HepG2 (cell line): ENCODE measurements at regions not wholly inside any gene's neighbourhood (a gene's known extent, or its start where the extent isn't known, plus 50 kb on each side); places are given as distances from the start of the nearest gene placed in this dataset.

Experiments
- ATAC-seq: fragments of 200-7000 bp; cut with Tn5 transposase; 3 replicates; pipeline ENCODE4 v1.9.1; 2020; ENCODE audit warnings: mild to moderate bottlenecking, moderate library complexity
- BruUV-seq: library from RNA; stranded (reverse); fragments of 400-500 nt; replicated peaks from 2 replicates; lab custom pipeline; 2021; lab: Mats Ljungman, UMichigan
- CTCF ChIA-PET: fragments of 300-600 bp; formaldehyde crosslinking; extraction: SDS; loops from one replicate; lab custom pipeline; 2021; ENCODE audit warnings: low total read pairs, inconsistent platforms, low intra/inter-chr PET ratio; lab: Yijun Ruan, JAX
- POLR2A ChIA-PET: fragments of 350-600 bp; sonication (Branson Sonifier 250); formaldehyde crosslinking; loops from one replicate; lab custom pipeline; 2020; ENCODE audit warnings: antibody characterized with exemption, inconsistent platforms; lab: Yijun Ruan, JAX
- DNase-seq: peaks from one replicate; pipeline ENCODE4 v3.0.0-alpha.2; 2015; ENCODE audit warnings: low spot score
- FAIRE-seq: peaks from 3 replicates; lab custom pipeline; 2011; peaks lifted over from hg19 to GRCh38; lab: Jason Lieb, UNC
- H2AFZ ChIP-seq: one replicate; pipeline ENCODE4 v1.6.1; 2011; ENCODE audit warnings: low read length, inconsistent platforms
- H3K27ac ChIP-seq: fragments of 300-600 bp; 3 replicates; pipeline ENCODE4 v1.8.0; 2011; ENCODE audit warnings: mixed run types, mild to moderate bottlenecking, mixed read lengths, low read length, inconsistent platforms; ENCODE audit not compliant: insufficient read depth; ENCODE audit errors: extremely low read length
- H3K27me3 ChIP-seq, 2 experiments: fragments of 200-600 bp in 1 of 2; 2 replicates in 1 of 2; 3 replicates in 1 of 2; pipeline versions ENCODE4 v1.6.0 to v1.8.0; 2011; ENCODE audit warnings: low read length in 2 of 2, mild to moderate bottlenecking in 2 of 2, moderate library complexity in 2 of 2, inconsistent platforms in 1 of 2; ENCODE audit not compliant: insufficient read depth in 2 of 2, control insufficient read depth in 1 of 2
- H3K36me3 ChIP-seq, 2 experiments: fragments of 200-600 bp in 1 of 2; replicated peaks in 1 of 2; 2 replicates in 1 of 2; 3 replicates in 1 of 2; pipeline versions ENCODE4 v1.5.1 to v1.8.0; 2011; ENCODE audit warnings: low read length in 2 of 2, inconsistent platforms in 1 of 2; ENCODE audit not compliant: insufficient read depth in 2 of 2, control insufficient read depth in 1 of 2
- H3K4me1 ChIP-seq: 2 replicates; pipeline ENCODE4 v1.5.1; 2012; ENCODE audit warnings: low read length, inconsistent platforms; ENCODE audit not compliant: insufficient read depth
- H3K4me2 ChIP-seq: 2 replicates; pipeline ENCODE4 v1.6.0; 2011; ENCODE audit warnings: low read depth, low read length, inconsistent platforms
- H3K4me3 ChIP-seq, 3 experiments: fragments of 200-600 bp in 1 of 3; sonication (generic), shearing (Covaris generic) in 1 of 3; replicated peaks in 1 of 3; 2 replicates each; pipeline ENCODE4 v1.5.1; 2011 to 2016; ENCODE audit warnings: low read length in 3 of 3, inconsistent platforms in 2 of 3, low read depth in 2 of 3, mild to moderate bottlenecking in 2 of 3, control low read depth in 1 of 3, mixed read lengths in 1 of 3; ENCODE audit not compliant: insufficient read depth in 1 of 3
- H3K79me2 ChIP-seq: one replicate; pipeline ENCODE4 v1.6.1; 2011; ENCODE audit warnings: low read length, inconsistent platforms; ENCODE audit not compliant: insufficient read depth
- H3K9ac ChIP-seq: 2 replicates; pipeline ENCODE4 v1.6.0; 2011; ENCODE audit warnings: mild to moderate bottlenecking, low read depth, low read length, inconsistent platforms; ENCODE audit not compliant: insufficient read depth
- H3K9me3 ChIP-seq: 2 replicates; pipeline ENCODE4 v1.5.1; 2012; ENCODE audit warnings: mild to moderate bottlenecking, low read length
- H4K20me1 ChIP-seq: 2 replicates; pipeline ENCODE4 v1.6.0; 2011; ENCODE audit warnings: inconsistent platforms, mild to moderate bottlenecking, low read length, moderate library complexity; ENCODE audit not compliant: insufficient read depth
- ARNT ChIP-seq: fragments of 450-650 bp; IDR thresholded peaks from 2 replicates; pipeline ENCODE4 v1.6.1; 2017
- KLF11 ChIP-seq: IDR thresholded peaks from 2 replicates; pipeline ENCODE4 v1.6.1; 2016; ENCODE audit warnings: missing compliant biosample characterization
- MAFK ChIP-seq, 2 experiments: IDR thresholded peaks in 1 of 2; conservative IDR thresholded peaks in 1 of 2; 2 replicates each; pipeline ENCODE4 v1.6.1; 2011; ENCODE audit warnings: improper control_type of control experiment in 2 of 2, low read length in 2 of 2
- NR1H2 ChIP-seq: sonication (generic); formaldehyde crosslinking; IDR thresholded peaks from 2 replicates; pipeline ENCODE4 v1.8.1; 2022; ENCODE audit warnings: low read depth, missing genetic modification reagents, borderline replicate concordance
- TBL1XR1 ChIP-seq: fragments of 150-350 bp; IDR thresholded peaks from 2 replicates; pipeline ENCODE4 v1.6.1; 2014; ENCODE audit warnings: borderline replicate concordance, low read length; ENCODE audit not compliant: partially characterized antibody
- TMF1 ChIP-seq: sonication (generic); formaldehyde crosslinking; IDR thresholded peaks from 2 replicates; pipeline ENCODE4 v1.8.1; 2022; ENCODE audit warnings: low read depth, missing genetic modification reagents
- ZFP36 ChIP-seq: fragments of 150-350 bp; IDR thresholded peaks from 2 replicates; pipeline ENCODE4 v1.6.1; 2018; ENCODE audit warnings: borderline replicate concordance, low read length, low read depth; ENCODE audit not compliant: partially characterized antibody
- ZFY ChIP-seq: sonication (generic); formaldehyde crosslinking; IDR thresholded peaks from 2 replicates; pipeline ENCODE4 v1.4.0; 2020; ENCODE audit warnings: missing genetic modification reagents
- ZNF17 ChIP-seq: sonication (generic); formaldehyde crosslinking; IDR thresholded peaks from 2 replicates; pipeline ENCODE4 v1.5.0; 2020; ENCODE audit warnings: mild to moderate bottlenecking, missing genetic modification reagents
- ZNF761 ChIP-seq: sonication (generic); formaldehyde crosslinking; conservative IDR thresholded peaks from 2 replicates; pipeline ENCODE4 v1.4.0; 2020; ENCODE audit warnings: mild to moderate bottlenecking, missing genetic modification reagents
- ZSCAN5A ChIP-seq: sonication (generic); formaldehyde crosslinking; IDR thresholded peaks from 2 replicates; pipeline ENCODE4 v1.8.0; 2022; ENCODE audit warnings: mild to moderate bottlenecking, missing genetic modification reagents, borderline replicate concordance
- WGBS: methylation state at CpG from one replicate; pipeline ENCODE4 v1.1.6; 2017; ENCODE audit warnings: low lambda C conversion rate; 5-methylcytosine and 5-hydroxymethylcytosine counted together
- in situ Hi-C: cut with HindIII; loops from 2 replicates; pipeline ENCODE4 v1.10.0; 2017; ENCODE audit warnings: low pct_unique_long_range_greater_than_20kb; ENCODE audit not compliant: extremely low pct_ligation_motif_present
- intact Hi-C: fragments of 100-400 bp; cut with micrococcal nuclease; formaldehyde crosslinking; loops from one replicate; pipeline ENCODE4 v1.10.0; 2022; ENCODE audit not compliant: unreplicated experiment

- ATAC-seq (no peak), FAIRE-seq (no peak), DNase-seq (no peak)
- Histone ChIP-seq H3K79me2 (no peaks in the 10 kb centered on the region), H3K27ac (no peak overlapping the region), H2AFZ (no peak overlapping the region), H3K27me3 (peaks cover 0 to 51% of the 10 kb centered on the region in 2 experiments; a peak in 3 of 5 replicates), H3K4me1 (no peaks in the 10 kb centered on the region), H4K20me1 (no peaks in the 10 kb centered on the region), H3K4me2 (no peak overlapping the region), H3K36me3 (no peaks in the 10 kb centered on the region), H3K4me3 (no peak overlapping the region), H3K9ac (no peak overlapping the region), H3K9me3 (no peaks in the 10 kb centered on the region)
- 62% methylated on average over 5 of the region's 5 CpGs for WGBS
- ChIA-PET CTCF (no interaction called here), POLR2A (no interaction called here)
- intact Hi-C loops: no loop called here
- no TSS peak for BruUV-seq
- in situ Hi-C loops: no loop called here
- TF ChIP-seq ZSCAN5A (CRISPR knock-in tag): no peak
- TF ChIP-seq TBL1XR1: no peak
- no peak for TF ChIP-seq ZFP36
- no peak for TF ChIP-seq ZNF761
- no peak for TF ChIP-seq ZNF17 (CRISPR knock-in tag)
- TF ChIP-seq TMF1: no peak
- no peak for TF ChIP-seq ZFY (CRISPR knock-in tag)
- no peak for TF ChIP-seq NR1H2
- TF ChIP-seq KLF11: no peak
- TF ChIP-seq MAFK (conservative IDR thresholded peaks at IDR 0.05 in 1 of 2, IDR thresholded peaks at IDR 0.05 in 1 of 2; ENCODE audit: low read length in 2 of 2): no peak
- no peak for TF ChIP-seq ARNT
Measured at GRCh38 chr7:155222573-155222972, 75.1 kb upstream of the INSIG1 start.
